Smooth muscle cell (in vitro differentiated cells): ENCODE measurements at regions not wholly inside any gene's neighbourhood (a gene's known extent, or its start where the extent isn't known, plus 50 kb on each side); places are given as distances from the start of the nearest gene placed in this dataset.

Experiments used
- DNase-seq: peaks from one replicate; lab custom pipeline; 2025; ENCODE audit not compliant: unreplicated experiment; lab: John Stamatoyannopoulos, UW
- H2AFZ ChIP-seq: fragments of 200-600 bp; sonication (generic); 2 replicates; pipeline ENCODE4 v1.6.0; 2016; ENCODE audit warnings: antibody characterized with exemption, low read depth, mild to moderate bottlenecking
- H3F3A ChIP-seq: fragments of 200-600 bp; sonication (generic); 2 replicates; pipeline ENCODE4 v1.6.0; 2017; ENCODE audit warnings: antibody characterized with exemption, low read depth
- H3K27ac ChIP-seq: fragments of 200-600 bp; sonication (generic); 2 replicates; pipeline ENCODE4 v1.5.1; 2016; ENCODE audit warnings: low read depth, mild to moderate bottlenecking
- H3K27me3 ChIP-seq: fragments of 200-600 bp; sonication (generic); 2 replicates; pipeline ENCODE4 v1.6.1; 2016; ENCODE audit warnings: low read depth, mild to moderate bottlenecking
- H3K36me3 ChIP-seq: fragments of 200-600 bp; sonication (generic); 2 replicates; pipeline ENCODE4 v1.5.1; 2016; ENCODE audit warnings: low read depth
- H3K4me1 ChIP-seq: fragments of 200-600 bp; sonication (generic); 2 replicates; pipeline ENCODE4 v1.5.1; 2016; ENCODE audit warnings: low read depth
- H3K4me2 ChIP-seq: fragments of 200-600 bp; sonication (generic); 2 replicates; pipeline ENCODE4 v1.6.0; 2016; ENCODE audit warnings: mild to moderate bottlenecking
- H3K4me3 ChIP-seq: fragments of 200-600 bp; sonication (generic); 2 replicates; pipeline ENCODE4 v1.5.1; 2016; ENCODE audit warnings: mild to moderate bottlenecking
- H3K79me2 ChIP-seq: fragments of 200-600 bp; sonication (generic); 2 replicates; pipeline ENCODE4 v1.6.0; 2016; ENCODE audit warnings: low read depth, mild to moderate bottlenecking
- H3K9ac ChIP-seq: fragments of 200-600 bp; sonication (generic); 2 replicates; pipeline ENCODE4 v1.6.0; 2016; ENCODE audit warnings: low read depth
- H3K9me3 ChIP-seq: fragments of 200-600 bp; sonication (generic); replicated peaks from 2 replicates; pipeline ENCODE4 v1.5.1; 2016; ENCODE audit warnings: low read depth
- H4K20me1 ChIP-seq: fragments of 200-600 bp; sonication (generic); 2 replicates; pipeline ENCODE4 v1.6.0; 2016; ENCODE audit warnings: low read depth
- CTCF ChIP-seq: fragments of 200-600 bp; sonication (generic); IDR thresholded peaks from 2 replicates; pipeline ENCODE4 v1.5.1; 2017; ENCODE audit warnings: borderline replicate concordance, mild to moderate bottlenecking, antibody characterized with exemption; ENCODE audit not compliant: insufficient read depth, poor library complexity, severe bottlenecking
- WGBS: methylation state at CpG from one replicate; pipeline ENCODE4 v1.1.7; 2016; ENCODE audit warnings: low lambda C conversion rate; 5-methylcytosine and 5-hydroxymethylcytosine counted together

GRCh38 chr7:108809356-108809755 is 239.7 kb downstream of the DNAJB9 start:
- Histone ChIP-seq H3K36me3 (no peaks in the 10 kb centered on the region), H3K9me3 (no peaks in the 10 kb centered on the region), H3K27ac (no peak overlapping the region), H3K4me3 (no peak overlapping the region), H3K4me1 (no peaks in the 10 kb centered on the region), H4K20me1 (no peaks in the 10 kb centered on the region), H2AFZ (no peak overlapping the region), H3F3A (no peaks in the 10 kb centered on the region), H3K79me2 (no peaks in the 10 kb centered on the region), H3K9ac (no peak overlapping the region), H3K4me2 (no peak overlapping the region), H3K27me3 (no peaks in the 10 kb centered on the region)
- TF ChIP-seq CTCF = no peak
- no peak for DNase-seq
- 39% methylated on average over 2 of the region's 2 CpGs for WGBS

- WGBS = 92% methylated on average over 2 of the region's 2 CpGs
Measured at GRCh38 chr7:108810756-108811385, 241.2 kb downstream of the DNAJB9 start.

GRCh38 chr7:108813251-108814014 is 243.8 kb downstream of the DNAJB9 start:
- no peak overlapping the region for H3K4me2 ChIP-seq
- no peak overlapping the region for H3K4me3 ChIP-seq
- H3K27ac ChIP-seq = no peak overlapping the region
- no peaks in the 10 kb centered on the region for H3F3A ChIP-seq
- no peak for TF ChIP-seq CTCF
- no peak overlapping the region for H3K9ac ChIP-seq
- DNase-seq = no peak
- 97% methylated on average over 3 of the region's 3 CpGs for WGBS
- no peaks in the 10 kb centered on the region for H3K9me3 ChIP-seq
- no peaks in the 10 kb centered on the region for H3K79me2 ChIP-seq
- H3K27me3 ChIP-seq = no peaks in the 10 kb centered on the region
- no peaks in the 10 kb centered on the region for H3K4me1 ChIP-seq
- H2AFZ ChIP-seq = no peak overlapping the region
- H4K20me1 ChIP-seq = no peaks in the 10 kb centered on the region
- no peaks in the 10 kb centered on the region for H3K36me3 ChIP-seq

More at GRCh38 chr7:108810756-108811385, 241.2 kb downstream of the DNAJB9 start:
- Histone ChIP-seq H3K4me1 (no peaks in the 10 kb centered on the region), H3K9ac (no peak overlapping the region), H3K9me3 (no peaks in the 10 kb centered on the region), H4K20me1 (no peaks in the 10 kb centered on the region), H3K27ac (no peak overlapping the region), H3K27me3 (no peaks in the 10 kb centered on the region), H2AFZ (no peak overlapping the region), H3F3A (no peaks in the 10 kb centered on the region), H3K36me3 (no peaks in the 10 kb centered on the region), H3K79me2 (no peaks in the 10 kb centered on the region), H3K4me3 (no peak overlapping the region), H3K4me2 (no peak overlapping the region)
- TF ChIP-seq CTCF = no peak
- no peak for DNase-seq
